Trophoblast cell (in vitro differentiated cells and primary cell): ENCODE measurements at regions not wholly inside any gene's neighbourhood (a gene's known extent, or its start where the extent isn't known, plus 50 kb on each side); places are given as distances from the start of the nearest gene placed in this dataset.

Experiments used
- DNase-seq, 2 donors: peaks; one replicate each; pipeline ENCODE4 v3.0.0-alpha.2; 2016
- H2AFZ ChIP-seq: 2 replicates; pipeline ENCODE4 v1.6.1; 2013; ENCODE audit warnings: low read length, moderate library complexity, mild to moderate bottlenecking; ENCODE audit not compliant: insufficient read depth, poor library complexity
- H2AK5ac ChIP-seq: 2 replicates; pipeline ENCODE4 v1.6.1; 2013; ENCODE audit warnings: mild to moderate bottlenecking, low read length
- H2BK120ac ChIP-seq: 2 replicates; pipeline ENCODE4 v1.6.1; 2013; ENCODE audit warnings: low read length, mild to moderate bottlenecking, moderate library complexity; ENCODE audit not compliant: insufficient read depth, poor library complexity
- H2BK12ac ChIP-seq: 2 replicates; pipeline ENCODE4 v1.6.1; 2013; ENCODE audit warnings: mild to moderate bottlenecking, low read length, moderate library complexity
- H2BK5ac ChIP-seq: 2 replicates; pipeline ENCODE4 v1.6.1; 2013; ENCODE audit warnings: low read length, low read depth, moderate library complexity, mild to moderate bottlenecking; ENCODE audit not compliant: poor library complexity
- H3K14ac ChIP-seq: 2 replicates; pipeline ENCODE4 v1.6.1; 2013; ENCODE audit warnings: mild to moderate bottlenecking, low read length
- H3K18ac ChIP-seq: 2 replicates; pipeline ENCODE4 v1.6.1; 2013; ENCODE audit warnings: mild to moderate bottlenecking, low read length
- H3K23ac ChIP-seq: 2 replicates; pipeline ENCODE4 v1.6.1; 2013; ENCODE audit warnings: low read length
- H3K27ac ChIP-seq: 2 replicates; pipeline ENCODE4 v1.5.1; 2013; ENCODE audit warnings: low read depth, mild to moderate bottlenecking, inconsistent platforms, low read length, moderate library complexity
- H3K27me3 ChIP-seq: 2 replicates; pipeline ENCODE4 v1.6.1; 2013; ENCODE audit warnings: inconsistent platforms, mild to moderate bottlenecking, low read length, moderate library complexity; ENCODE audit not compliant: insufficient read depth
- H3K36me3 ChIP-seq, 2 experiments: 1 replicate in 1 of 2; 2 replicates in 1 of 2; pipeline ENCODE4 v1.6.1; 2013; ENCODE audit warnings: low read length in 2 of 2, mild to moderate bottlenecking in 2 of 2, moderate library complexity in 1 of 2; ENCODE audit not compliant: insufficient read depth in 2 of 2, control insufficient read depth in 1 of 2
- H3K4ac ChIP-seq: 2 replicates; pipeline ENCODE4 v1.6.1; 2013; ENCODE audit warnings: low read depth, mild to moderate bottlenecking, low read length, moderate library complexity
- H3K4me1 ChIP-seq, 2 experiments: 1 replicate in 1 of 2; 2 replicates in 1 of 2; pipeline ENCODE4 v1.6.1; 2013; ENCODE audit warnings: low read length in 2 of 2, mild to moderate bottlenecking in 2 of 2, moderate library complexity in 1 of 2; ENCODE audit not compliant: insufficient read depth in 2 of 2, control insufficient read depth in 1 of 2
- H3K4me2 ChIP-seq: 2 replicates; pipeline ENCODE4 v1.6.1; 2013; ENCODE audit warnings: inconsistent platforms, mild to moderate bottlenecking, low read length, moderate library complexity
- H3K4me3 ChIP-seq: 2 replicates; pipeline ENCODE4 v1.5.1; 2013; ENCODE audit warnings: mild to moderate bottlenecking, low read depth, low read length, inconsistent platforms
- H3K79me1 ChIP-seq: one replicate; pipeline ENCODE4 v1.6.1; 2013; ENCODE audit warnings: low read length
- H3K79me2 ChIP-seq: 2 replicates; pipeline ENCODE4 v1.6.1; 2013; ENCODE audit warnings: low read length, mild to moderate bottlenecking; ENCODE audit not compliant: control insufficient read depth, insufficient read depth, poor library complexity
- H3K9ac ChIP-seq: 2 replicates; pipeline ENCODE4 v1.6.1; 2013; ENCODE audit warnings: mild to moderate bottlenecking, low read length
- H3K9me3 ChIP-seq: 2 replicates; pipeline ENCODE4 v1.6.1; 2013; ENCODE audit warnings: low read depth, mild to moderate bottlenecking, control low read depth, inconsistent platforms, low read length; ENCODE audit not compliant: insufficient read depth
- H4K12ac ChIP-seq: 2 replicates; pipeline ENCODE4 v1.6.1; 2013; ENCODE audit warnings: low read depth, mild to moderate bottlenecking, low read length, moderate library complexity
- H4K8ac ChIP-seq: 2 replicates; pipeline ENCODE4 v1.6.1; 2013; ENCODE audit warnings: low read depth, mild to moderate bottlenecking, low read length, moderate library complexity
- H4K91ac ChIP-seq: one replicate; pipeline ENCODE4 v1.6.1; 2013; ENCODE audit warnings: low read depth, mild to moderate bottlenecking, low read length, moderate library complexity
- WGBS: extraction: QIAGEN DNeasy Blood & Tissue Kit; methylation state at CpG from one replicate; pipeline ENCODE4 v1.1.7; 2013; ENCODE audit warnings: missing lambda C conversion rate; ENCODE audit not compliant: insufficient read length, insufficient coverage; ENCODE audit errors: extremely low coverage; 5-methylcytosine and 5-hydroxymethylcytosine counted together

DNA sequence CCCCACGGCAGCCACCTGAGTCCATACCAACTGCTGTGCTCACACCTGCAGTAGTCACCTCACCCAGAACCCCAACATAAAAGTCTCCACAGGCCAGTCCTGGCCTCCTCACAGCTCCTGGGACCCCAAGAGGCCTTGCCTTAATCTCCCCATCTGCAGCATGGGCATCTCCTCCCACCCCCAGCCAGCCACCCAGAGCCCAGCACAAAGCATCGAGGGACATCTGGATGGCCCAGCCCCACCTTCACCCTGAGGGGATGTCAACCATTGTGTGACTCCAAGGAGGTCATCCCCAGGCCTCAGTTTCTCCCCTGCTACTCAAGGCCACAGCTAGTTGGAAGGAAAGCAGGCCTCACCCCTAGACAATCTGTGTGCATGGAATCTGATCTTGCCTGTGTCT, 1775.3 kb downstream of the TP53TG3F start:
- DNase-seq: no peak
- Histone ChIP-seq H3K4ac (no peak overlapping the region), H2BK120ac (no peak overlapping the region), H3K4me1 (no peaks in the 10 kb centered on the region), H4K91ac (no peak overlapping the region), H3K36me3 (no peaks in the 10 kb centered on the region), H3K27me3 (no peaks in the 10 kb centered on the region), H3K79me1 (no peaks in the 10 kb centered on the region), H2AK5ac (no peak overlapping the region), H4K8ac (no peak overlapping the region), H3K9me3 (peaks cover 48% of the 10 kb centered on the region), H3K18ac (no peak overlapping the region), H2BK5ac (no peak overlapping the region), H2BK12ac (no peak overlapping the region), H3K14ac (no peak overlapping the region), H3K23ac (no peak overlapping the region), H2AFZ (no peak overlapping the region), H3K27ac (no peak overlapping the region), H4K12ac (no peak overlapping the region), H3K4me2 (no peak overlapping the region), H3K4me3 (no peak overlapping the region), H3K79me2 (no peaks in the 10 kb centered on the region), H3K9ac (no peak overlapping the region)
- whole genome bisulfite sequencing: no CpG with 5 or more reads among the region's 2 CpGs

DNA sequence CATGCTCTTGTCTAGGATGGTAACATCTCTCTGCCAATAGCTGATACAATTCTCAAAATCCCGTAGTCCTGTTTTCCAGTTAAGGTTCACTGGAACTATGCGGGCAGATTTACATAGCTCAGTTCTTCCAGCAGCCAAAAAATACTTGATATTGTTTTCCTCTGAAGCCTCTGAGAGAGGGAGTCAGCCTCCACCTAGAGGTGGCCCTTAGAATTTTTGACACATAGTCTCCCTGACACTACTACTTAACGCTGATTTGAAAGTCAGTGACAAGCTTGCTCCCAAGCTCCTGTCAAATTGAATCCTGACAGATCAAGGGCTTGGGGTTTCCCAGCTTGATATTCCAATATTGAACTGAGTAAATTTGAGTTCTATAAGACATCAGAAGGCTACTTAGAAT, 1780.1 kb downstream of the TP53TG3F start:
- Histone ChIP-seq H2AFZ (no peak overlapping the region), H2BK5ac (no peak overlapping the region), H4K12ac (no peak overlapping the region), H3K27ac (no peak overlapping the region), H3K14ac (no peak overlapping the region), H3K4me3 (no peak overlapping the region), H2AK5ac (no peak overlapping the region), H4K8ac (no peak overlapping the region), H3K79me1 (no peaks in the 10 kb centered on the region), H2BK12ac (no peak overlapping the region), H3K4me2 (no peak overlapping the region), H3K79me2 (no peaks in the 10 kb centered on the region), H3K27me3 (no peaks in the 10 kb centered on the region), H3K4ac (no peak overlapping the region), H3K9ac (no peak overlapping the region), H3K36me3 (no peaks in the 10 kb centered on the region), H3K18ac (no peak overlapping the region), H2BK120ac (no peak overlapping the region), H3K4me1 (no peaks in the 10 kb centered on the region), H3K9me3 (peaks cover 26% of the 10 kb centered on the region), H3K23ac (no peak overlapping the region), H4K91ac (no peak overlapping the region)
- no peak for DNase-seq
- WGBS: no CpG with 5 or more reads among the region's 3 CpGs

DNA sequence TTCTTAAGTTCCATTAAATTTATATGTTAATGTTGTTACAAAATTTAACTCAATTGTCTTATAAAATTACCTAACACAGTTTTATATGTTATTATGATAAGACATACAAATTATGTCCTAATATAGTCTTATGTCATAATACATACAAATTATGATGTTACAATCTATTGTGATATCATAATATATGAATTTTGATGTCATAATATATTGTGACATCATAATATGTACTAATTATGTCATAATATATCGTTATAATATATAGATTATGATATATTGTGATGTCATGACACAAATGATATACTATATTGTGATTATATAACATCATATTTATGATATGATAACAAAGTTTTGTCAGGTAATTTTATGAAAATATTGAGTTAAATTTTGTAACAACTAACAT, 1789.6 kb downstream of the TP53TG3F start:
- H3K18ac ChIP-seq: no peak overlapping the region
- no peak overlapping the region for H3K4me3 ChIP-seq
- H3K23ac ChIP-seq: no peak overlapping the region
- H3K14ac ChIP-seq: no peak overlapping the region
- H2BK12ac ChIP-seq: no peak overlapping the region
- peaks cover 26% of the 10 kb centered on the region for H3K9me3 ChIP-seq
- H2AFZ ChIP-seq: no peak overlapping the region
- no peaks in the 10 kb centered on the region for H3K79me1 ChIP-seq
- H3K4me1 ChIP-seq: no peaks in the 10 kb centered on the region
- H2BK120ac ChIP-seq: no peak overlapping the region
- H3K36me3 ChIP-seq: no peaks in the 10 kb centered on the region
- DNase-seq: no peak
- H4K8ac ChIP-seq: no peak overlapping the region
- no peak overlapping the region for H3K4ac ChIP-seq
- H3K9ac ChIP-seq: no peak overlapping the region
- no peak overlapping the region for H4K12ac ChIP-seq
- no CpG with 5 or more reads among the region's 1 CpG for WGBS
- H2AK5ac ChIP-seq: no peak overlapping the region
- H2BK5ac ChIP-seq: no peak overlapping the region
- H3K27me3 ChIP-seq: no peaks in the 10 kb centered on the region
- no peak overlapping the region for H4K91ac ChIP-seq
- H3K27ac ChIP-seq: no peak overlapping the region
- no peak overlapping the region for H3K4me2 ChIP-seq
- H3K79me2 ChIP-seq: no peaks in the 10 kb centered on the region

DNA sequence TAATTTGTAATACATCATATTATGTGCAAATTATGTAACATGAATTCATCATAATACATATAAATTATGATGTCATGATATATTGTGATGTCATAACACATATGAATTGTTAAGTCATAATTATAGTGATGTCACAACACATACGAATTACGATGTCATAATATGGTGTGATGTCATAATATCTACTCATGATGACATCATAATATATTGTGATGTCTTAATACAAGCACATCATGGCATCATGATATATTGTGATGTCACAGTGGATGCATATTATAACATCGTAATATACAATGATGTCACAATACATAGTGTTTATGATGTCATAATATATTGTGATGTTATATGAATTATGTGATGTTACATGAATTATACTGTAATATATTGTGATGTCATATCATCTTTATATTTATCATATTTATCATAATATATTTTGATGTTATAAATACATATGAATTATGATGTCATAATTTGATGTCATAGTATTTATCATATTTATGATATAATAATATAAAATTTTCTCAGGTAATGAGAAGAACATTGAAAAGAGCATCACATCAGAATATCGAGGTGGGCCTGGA, 1793.0 kb downstream of the TP53TG3F start:
- no peak overlapping the region for H4K12ac ChIP-seq

More for the DNA sequence above, 1793.0 kb downstream of the TP53TG3F start:
- Histone ChIP-seq H2BK12ac (no peak overlapping the region), H2AFZ (no peak overlapping the region), H3K27me3 (no peaks in the 10 kb centered on the region), H3K14ac (no peak overlapping the region), H3K9ac (no peak overlapping the region), H2BK5ac (no peak overlapping the region), H3K27ac (no peak overlapping the region), H3K4me2 (no peak overlapping the region), H2BK120ac (no peak overlapping the region), H3K18ac (no peak overlapping the region), H4K8ac (no peak overlapping the region), H2AK5ac (no peak overlapping the region), H3K9me3 (peaks cover 31% of the 10 kb centered on the region), H3K23ac (no peak overlapping the region), H3K79me1 (no peaks in the 10 kb centered on the region), H3K79me2 (no peaks in the 10 kb centered on the region), H3K4me1 (no peaks in the 10 kb centered on the region), H3K4me3 (no peak overlapping the region), H4K91ac (no peak overlapping the region), H3K36me3 (no peaks in the 10 kb centered on the region), H3K4ac (no peak overlapping the region)
- peak in 1 of 2 donors; percentile 1 for DNase-seq
- no CpG with 5 or more reads among the region's 4 CpGs for WGBS
